Islet precursor cell (in vitro differentiated cells): ENCODE measurements at regions not wholly inside any gene's neighbourhood (a gene's known extent, or its start where the extent isn't known, plus 50 kb on each side); places are given as distances from the start of the nearest gene placed in this dataset.
"Not testable (repeated sequence)": the region's sequence is repeated elsewhere in the genome, so short reads cannot be mapped to it uniquely, and the experiment has no call there.

Source experiments
- DNase-seq: peaks from one replicate; pipeline ENCODE4 v3.0.0-alpha.2; 2018

DNA sequence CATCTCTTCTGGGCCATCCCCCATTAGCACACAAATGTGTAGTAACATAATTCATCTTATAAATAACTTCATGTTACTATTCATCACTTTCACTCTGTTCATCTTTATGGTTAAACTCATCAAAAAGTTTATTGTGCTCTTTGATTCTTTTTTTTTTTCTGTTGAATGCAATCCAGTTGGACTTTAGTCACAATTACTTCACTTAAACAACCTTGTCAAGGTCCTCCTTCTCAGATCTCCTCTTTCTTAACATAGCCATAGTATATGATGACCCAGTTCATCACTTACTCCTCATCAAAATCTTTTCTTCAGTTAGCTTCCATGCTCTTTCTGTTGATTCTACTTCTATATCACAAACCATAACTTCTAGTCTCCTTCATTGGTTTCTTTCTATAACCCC lies 80.2 kb upstream of the ZC3H15 start:
- no peak for DNase-seq

- no peak for DNase-seq
Measured at GRCh38 chr2:186407611-186408010, 78.4 kb upstream of the ZC3H15 start.

- DNase-seq, result no peak
Measured at GRCh38 chr2:186410802-186411201, 75.3 kb upstream of the ZC3H15 start.

GRCh38 chr2:186422226-186422625 lies 63.8 kb upstream of the ZC3H15 start:
- DNase-seq, result no peak

DNA sequence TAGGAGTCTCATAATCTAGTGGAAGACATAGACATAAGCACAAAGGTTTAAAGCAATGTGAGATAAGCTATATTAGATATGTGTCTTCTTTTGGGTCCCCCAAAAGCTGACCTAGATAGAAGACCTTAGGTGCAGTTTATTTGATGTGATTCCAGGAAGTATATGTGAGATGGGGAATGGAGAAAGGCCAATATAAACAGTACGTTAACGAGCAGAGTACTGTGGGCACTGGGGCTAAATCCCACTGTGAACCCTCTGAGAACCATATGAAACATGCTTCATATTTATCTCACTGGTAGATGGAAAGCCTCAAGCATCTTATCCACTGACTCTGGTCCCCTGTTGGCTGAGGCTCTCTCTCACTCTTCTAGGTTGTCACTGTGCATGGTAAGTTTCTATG lies 62.6 kb upstream of the ZC3H15 start:
- no peak for DNase-seq

DNA sequence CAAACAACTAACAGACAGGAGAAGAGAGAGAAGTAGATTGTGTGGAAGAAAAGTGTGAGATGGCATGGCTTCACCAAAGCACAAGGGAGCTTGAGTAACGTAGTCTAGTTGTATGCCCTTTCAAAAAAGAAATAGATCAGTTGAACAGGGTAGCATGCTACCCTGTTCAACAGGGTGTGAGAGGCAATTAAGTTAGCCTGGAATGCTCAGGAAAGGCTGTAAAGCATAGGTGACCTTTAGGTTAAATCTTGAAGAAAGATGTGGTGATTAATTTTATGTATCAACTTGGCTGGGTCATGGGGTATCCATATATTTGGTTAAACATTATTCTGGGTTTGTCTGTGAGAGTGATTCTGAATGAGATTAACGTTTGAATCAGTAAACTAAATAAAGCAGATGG lies 61.8 kb upstream of the ZC3H15 start:
- DNase-seq, result no peak

- no peak for DNase-seq
Measured at GRCh38 chr2:186425576-186425975, 60.5 kb upstream of the ZC3H15 start.

DNA sequence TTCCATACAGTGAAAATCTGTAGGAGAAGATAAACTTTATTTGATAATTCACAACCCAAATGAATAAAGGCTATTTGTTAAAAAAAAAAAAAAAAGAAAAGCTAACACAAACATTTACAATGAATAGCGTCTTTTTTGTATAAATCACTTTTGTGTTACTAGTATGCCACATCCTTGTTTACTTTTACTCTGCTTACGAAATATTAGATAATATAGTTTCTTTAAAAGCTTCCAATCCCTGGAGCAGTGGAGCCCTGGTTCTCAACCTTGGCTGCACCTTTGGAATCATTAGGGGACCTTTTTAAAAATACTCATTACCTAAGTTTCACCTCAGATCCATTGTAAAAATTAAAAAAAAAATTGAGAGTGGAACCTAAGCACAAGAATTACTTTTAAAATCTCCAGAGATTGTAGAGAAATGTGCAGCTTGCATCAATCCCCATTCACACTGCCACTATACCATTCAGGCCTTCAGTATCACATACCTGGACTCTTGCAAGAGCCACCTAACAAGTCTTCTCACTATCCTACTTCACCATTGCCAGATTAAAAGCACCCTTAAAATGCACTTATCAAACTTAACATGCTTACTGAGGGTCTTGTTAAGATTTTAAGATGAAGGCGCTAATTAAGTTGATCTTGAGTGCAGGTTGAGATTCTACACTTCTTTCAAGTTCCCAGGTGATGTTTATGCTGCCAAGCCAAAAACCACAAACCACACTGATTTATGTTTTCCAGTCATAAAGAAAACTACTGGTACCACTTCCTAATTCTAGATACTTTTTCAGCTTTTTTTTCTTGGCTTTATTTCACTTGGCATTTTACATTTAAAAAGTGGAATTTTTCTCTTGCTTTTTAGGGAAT lies 59.7 kb upstream of the ZC3H15 start:
- DNase-seq, result no peak

- DNase-seq, result not testable (repeated sequence)
Measured at GRCh38 chr2:186427017-186427350, 59.1 kb upstream of the ZC3H15 start.

- DNase-seq, result no peak
Measured at GRCh38 chr2:186427970-186428369, 58.1 kb upstream of the ZC3H15 start.

DNA sequence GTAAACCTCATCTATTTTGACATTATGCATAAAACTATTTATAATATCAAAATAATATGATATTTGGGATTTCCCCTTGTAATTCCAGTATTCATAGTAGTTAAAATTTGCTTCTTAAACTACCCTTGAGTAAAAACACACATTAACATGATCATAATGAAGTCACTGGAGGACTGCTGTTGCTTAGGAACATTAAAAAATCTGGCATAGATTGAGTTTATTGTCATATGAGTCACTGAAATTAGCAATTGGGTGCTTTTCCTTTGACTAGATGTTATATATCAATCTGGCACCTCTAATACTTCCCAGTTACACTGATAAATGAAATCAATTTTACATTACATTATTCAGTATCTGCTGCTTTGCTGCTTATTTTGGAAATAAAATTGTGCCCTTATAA lies 57.0 kb upstream of the ZC3H15 start:
- no peak for DNase-seq

DNA sequence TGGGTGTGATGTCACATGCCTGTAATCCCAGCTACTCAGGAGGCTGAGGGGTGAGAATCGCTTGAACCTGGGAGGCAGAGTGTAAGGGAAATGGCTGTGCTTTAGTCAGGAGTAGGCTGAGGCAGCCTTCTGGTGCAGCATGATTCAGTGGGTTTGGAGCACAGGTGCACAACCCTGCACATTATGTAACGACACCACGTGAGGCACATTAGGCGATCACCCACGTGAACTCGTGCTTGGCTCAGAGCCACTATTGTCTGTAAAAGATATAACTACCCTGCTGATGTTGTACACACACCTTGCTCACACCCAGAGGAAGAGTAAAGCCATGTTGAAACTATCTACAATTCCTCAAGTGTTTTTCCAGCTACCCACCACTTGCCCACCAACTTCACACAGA lies 54.8 kb upstream of the ZC3H15 start:
- DNase-seq, result no peak

DNA sequence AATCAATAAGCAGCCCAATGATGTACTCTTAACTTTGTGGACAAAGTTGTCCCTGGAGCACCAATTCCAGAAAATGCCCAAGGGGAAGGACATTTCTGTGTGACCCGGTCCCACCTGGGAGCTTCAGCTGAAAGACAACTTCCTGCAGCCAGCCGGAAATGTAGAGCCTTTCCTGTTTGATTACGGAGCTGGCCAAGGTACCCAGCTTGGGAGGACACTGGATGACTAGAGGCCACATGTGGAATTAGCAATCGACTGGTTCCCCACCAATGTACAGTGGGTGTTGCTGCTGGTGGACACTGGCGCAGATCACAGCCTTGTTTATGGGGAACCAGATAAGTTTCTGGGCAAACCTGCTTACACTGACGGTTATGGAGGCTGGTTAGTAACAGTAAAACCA lies 53.0 kb upstream of the ZC3H15 start:
- DNase-seq, result no peak

GRCh38 chr2:186433777-186434432 lies 52.2 kb upstream of the ZC3H15 start:
- no peak for DNase-seq
